ENCODE measurements at regions not wholly inside any gene's neighbourhood (a gene's known extent, or its start where the extent isn't known, plus 50 kb on each side); places are given as distances from the start of the nearest gene placed in this dataset.

- Mint-ChIP-seq H3K36me3 (ENCODE audit: low read depth) (no peaks in the 10 kb centered on the region), H3K27ac (no peak overlapping the region), H3K4me1 (peaks cover 50% of the 10 kb centered on the region), H3K4me3 (no peak overlapping the region), H3K9me3 (no peaks in the 10 kb centered on the region), H3K27me3 (ENCODE audit: low read depth, poor library complexity) (peaks cover 100% of the 10 kb centered on the region)
- no peak for DNase-seq
- TF ChIP-seq CTCF (IDR thresholded peaks at IDR 0.05): no peak
These were observed 81.8 kb downstream of the NR2F2 start for GRCh38 chr15:96412045-96412905.

DNA sequence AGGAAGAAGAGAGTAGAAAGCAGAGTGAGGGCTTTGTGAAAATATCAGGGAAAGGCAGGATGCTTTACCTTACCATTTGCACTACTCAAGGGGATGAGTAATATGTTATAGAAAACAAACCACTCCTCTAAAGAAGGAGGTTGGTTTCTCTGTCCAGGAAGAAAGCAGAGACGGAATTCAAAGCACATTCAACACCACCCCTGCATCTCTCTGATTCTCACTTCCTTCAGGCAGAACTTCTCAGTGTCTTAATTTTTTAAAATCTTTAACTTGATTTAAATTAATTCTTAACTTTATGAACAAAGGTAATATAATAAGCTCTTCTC, 82.4 kb downstream of the NR2F2 start:
- H3K4me1 Mint-ChIP-seq: peaks cover 56% of the 10 kb centered on the region
- H3K27ac Mint-ChIP-seq: no peak overlapping the region
- TF ChIP-seq CTCF (IDR thresholded peaks at IDR 0.05): no peak
- no peaks in the 10 kb centered on the region for H3K36me3 Mint-ChIP-seq (ENCODE audit: low read depth)
- no peaks in the 10 kb centered on the region for H3K9me3 Mint-ChIP-seq
- no peak overlapping the region for H3K4me3 Mint-ChIP-seq
- DNase-seq: no peak
- H3K27me3 Mint-ChIP-seq (ENCODE audit: low read depth, poor library complexity): peaks cover 100% of the 10 kb centered on the region

DNA sequence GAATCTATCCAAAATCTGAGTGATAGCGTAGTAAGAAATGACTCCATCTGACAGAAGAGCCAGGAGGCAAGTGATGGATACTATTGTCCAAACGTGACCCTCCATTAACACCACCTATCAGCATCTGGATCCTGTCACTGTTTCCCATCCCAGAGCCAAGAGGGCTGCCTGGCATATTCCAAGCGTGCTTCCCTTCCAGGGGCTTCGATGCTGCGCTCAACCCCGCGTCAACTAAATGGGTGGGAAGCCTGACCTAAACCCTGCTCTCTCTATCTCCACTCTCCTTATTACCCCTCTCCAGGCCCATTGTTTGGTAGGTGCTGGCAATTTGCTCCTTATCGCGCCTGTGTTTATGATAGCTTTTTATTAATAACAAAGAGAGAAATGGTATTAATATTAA, 83.2 kb downstream of the NR2F2 start:
- no peak overlapping the region for H3K27ac Mint-ChIP-seq
- no peaks in the 10 kb centered on the region for H3K9me3 Mint-ChIP-seq
- no peak for TF ChIP-seq CTCF (IDR thresholded peaks at IDR 0.05)
- H3K4me1 Mint-ChIP-seq: peaks cover 61% of the 10 kb centered on the region
- H3K36me3 Mint-ChIP-seq (ENCODE audit: low read depth): no peaks in the 10 kb centered on the region
- H3K4me3 Mint-ChIP-seq: no peak overlapping the region
- H3K27me3 Mint-ChIP-seq (ENCODE audit: low read depth, poor library complexity): peaks cover 100% of the 10 kb centered on the region
- no peak for DNase-seq

DNA sequence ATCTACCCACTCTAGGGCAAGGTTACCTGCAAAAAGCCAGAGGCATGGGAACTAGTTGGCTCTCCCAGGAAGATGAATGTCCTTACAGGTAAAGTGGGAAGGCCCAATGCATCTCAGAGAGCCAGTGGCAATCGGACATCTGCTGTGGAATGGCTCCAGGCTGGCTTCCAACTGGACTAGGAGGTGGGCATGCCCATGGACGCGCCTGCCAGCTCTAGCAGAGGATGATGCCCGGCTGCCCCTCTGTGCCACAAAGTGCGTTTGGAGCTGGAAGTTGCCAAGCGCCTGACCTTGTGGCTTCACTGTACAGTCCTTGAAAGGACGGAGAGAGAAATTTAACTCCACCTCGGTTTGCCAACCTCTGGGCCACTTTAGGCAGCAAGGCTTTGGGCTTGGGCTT, 84.4 kb downstream of the NR2F2 start:
- H3K4me1 Mint-ChIP-seq: peaks cover 59% of the 10 kb centered on the region
- no peak for DNase-seq
- no peaks in the 10 kb centered on the region for H3K36me3 Mint-ChIP-seq (ENCODE audit: low read depth)
- H3K27me3 Mint-ChIP-seq (ENCODE audit: low read depth, poor library complexity): peaks cover 100% of the 10 kb centered on the region
- no peak for TF ChIP-seq CTCF (IDR thresholded peaks at IDR 0.05)
- H3K9me3 Mint-ChIP-seq: no peaks in the 10 kb centered on the region
- no peak overlapping the region for H3K4me3 Mint-ChIP-seq
- H3K27ac Mint-ChIP-seq: no peak overlapping the region

- no peaks in the 10 kb centered on the region for H3K36me3 Mint-ChIP-seq (ENCODE audit: low read depth)
- TF ChIP-seq CTCF (IDR thresholded peaks at IDR 0.05): no peak
- no peak overlapping the region for H3K27ac Mint-ChIP-seq
- DNase-seq: no peak
- H3K27me3 Mint-ChIP-seq (ENCODE audit: low read depth, poor library complexity): peaks cover 100% of the 10 kb centered on the region
- H3K4me3 Mint-ChIP-seq: peak overlapping the region; percentile 75
- peaks cover 54% of the 10 kb centered on the region for H3K4me1 Mint-ChIP-seq
- no peaks in the 10 kb centered on the region for H3K9me3 Mint-ChIP-seq
These were observed 85.2 kb downstream of the NR2F2 start for GRCh38 chr15:96415513-96416217.
